PC-9 (cell line): ENCODE measurements at regions not wholly inside any gene's neighbourhood (a gene's known extent, or its start where the extent isn't known, plus 50 kb on each side); places are given as distances from the start of the nearest gene placed in this dataset.

Experiments used
- BruUV-seq: library from RNA; stranded (reverse); fragments of 400-500 nt; replicated peaks from 2 replicates; lab custom pipeline; 2021; lab: Mats Ljungman, UMichigan
- CTCF ChIA-PET: fragments of 300-600 bp; sonication (Branson Sonifier 250); formaldehyde crosslinking; loops from one replicate; lab custom pipeline; 2022; ENCODE audit warnings: antibody characterized with exemption; lab: Charles Lee
- POLR2A ChIA-PET: fragments of 300-600 bp; sonication (Branson Sonifier 250); formaldehyde crosslinking; loops from one replicate; lab custom pipeline; 2022; ENCODE audit warnings: antibody characterized with exemption; ENCODE audit not compliant: unreplicated experiment; lab: Charles Lee
- DNase-seq, 2 experiments: peaks; one replicate each; pipeline versions ENCODE4 v3.0.0 to v3.0.0-alpha.2; 2015 to 2022; ENCODE audit warnings: mixed read lengths in 1 of 2
- H2AFZ ChIP-seq: fragments of 200-600 bp; sonication (generic); 2 replicates; pipeline ENCODE4 v1.8.1; 2017; ENCODE audit warnings: antibody characterized with exemption
- H3F3A ChIP-seq: fragments of 200-600 bp; sonication (generic); 2 replicates; pipeline ENCODE4 v1.8.1; 2017; ENCODE audit warnings: antibody characterized with exemption, mild to moderate bottlenecking, low read depth; ENCODE audit not compliant: insufficient read depth
- H3K27ac ChIP-seq: fragments of 200-600 bp; sonication (generic); 2 replicates; pipeline ENCODE4 v1.6.1; 2016; ENCODE audit warnings: mixed run types
- H3K27me3 ChIP-seq: fragments of 200-600 bp; sonication (generic); 2 replicates; pipeline ENCODE4 v1.6.1; 2016; ENCODE audit warnings: low read depth, mixed run types; ENCODE audit not compliant: insufficient read depth
- H3K36me3 ChIP-seq: fragments of 200-600 bp; sonication (generic); 2 replicates; pipeline ENCODE4 v1.6.1; 2016; ENCODE audit warnings: low read depth, mixed run types
- H3K4me1 ChIP-seq: fragments of 200-600 bp; sonication (generic); replicated peaks from 2 replicates; pipeline ENCODE4 v1.6.1; 2016; ENCODE audit warnings: mixed run types; ENCODE audit not compliant: insufficient read depth
- H3K4me2 ChIP-seq: fragments of 200-600 bp; sonication (generic); 2 replicates; pipeline ENCODE4 v1.6.1; 2017; ENCODE audit warnings: mixed run types
- H3K4me3 ChIP-seq: fragments of 200-600 bp; sonication (generic); 2 replicates; pipeline ENCODE4 v1.6.1; 2016; ENCODE audit warnings: mixed run types
- H3K79me2 ChIP-seq: fragments of 200-600 bp; sonication (generic); 2 replicates; pipeline ENCODE4 v1.6.1; 2017; ENCODE audit warnings: low read depth, mixed run types
- H3K9me2 ChIP-seq: fragments of 200-600 bp; sonication (generic); 2 replicates; pipeline ENCODE4 v1.8.1; 2017; ENCODE audit warnings: mild to moderate bottlenecking; ENCODE audit not compliant: insufficient read depth
- H3K9me3 ChIP-seq: fragments of 200-600 bp; sonication (generic); 2 replicates; pipeline ENCODE4 v1.8.1; 2016; ENCODE audit warnings: low read depth; ENCODE audit not compliant: insufficient read depth
- H4K20me1 ChIP-seq: fragments of 200-600 bp; sonication (generic); 2 replicates; pipeline ENCODE4 v1.8.1; 2017; ENCODE audit not compliant: insufficient read depth
- EZH2 ChIP-seq: fragments of 200-600 bp; sonication (generic); IDR thresholded peaks from 2 replicates; pipeline ENCODE4 v1.8.0; 2017; ENCODE audit warnings: antibody characterized with exemption, low read depth
- intact Hi-C: fragments of 100-400 bp; cut with micrococcal nuclease; formaldehyde crosslinking; loops from one replicate; pipeline ENCODE4 v1.10.0; 2022; ENCODE audit not compliant: unreplicated experiment
- TF ChIP-seq, protein P1 (sequence below): fragments of 200-600 bp; sonication (generic); conservative IDR thresholded peaks from 2 replicates; pipeline ENCODE4 v1.6.1; 2017; ENCODE audit warnings: mixed run types, antibody characterized with exemption, mild to moderate bottlenecking, moderate library complexity

DNA sequence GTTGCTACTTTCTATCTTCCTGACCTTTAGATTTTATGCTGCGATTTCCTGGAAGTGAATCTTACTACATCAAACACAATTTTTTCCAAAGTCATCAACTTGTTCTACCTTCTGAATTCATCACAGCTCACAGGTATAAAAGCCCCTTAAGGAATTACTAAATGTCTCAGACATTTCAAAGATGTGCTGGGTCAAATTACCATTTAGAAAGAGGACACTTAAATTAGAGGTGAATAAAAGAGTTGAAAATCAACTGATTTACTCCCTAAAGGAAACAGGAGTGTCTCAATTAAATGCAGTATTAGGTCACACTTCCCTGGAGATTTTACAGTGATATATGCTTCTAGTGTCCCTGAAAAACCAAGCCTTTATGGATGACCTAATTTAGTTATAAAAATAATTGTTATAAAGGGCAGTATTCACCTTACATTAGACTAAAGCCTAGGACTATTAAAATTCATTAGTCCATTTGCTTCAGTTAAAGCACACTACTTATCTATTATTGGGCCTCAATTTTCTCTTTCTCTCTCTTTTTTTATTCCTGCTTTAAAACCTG is 128.8 kb downstream of the GMNC start:
- Histone ChIP-seq H3K27ac (no peak overlapping the region), H3K27me3 (no peaks in the 10 kb centered on the region), H3K4me3 (no peak overlapping the region), H3K79me2 (no peaks in the 10 kb centered on the region), H3K4me2 (no peak overlapping the region), H4K20me1 (no peaks in the 10 kb centered on the region), H3K36me3 (no peaks in the 10 kb centered on the region), H3K9me2 (no peaks in the 10 kb centered on the region), H3F3A (no peaks in the 10 kb centered on the region), H3K9me3 (peaks cover 6% of the 10 kb centered on the region; the same call in 1 of the 2 replicates), H3K4me1 (no peaks in the 10 kb centered on the region), H2AFZ (no peak overlapping the region)
- BruUV-seq: no TSS peak
- TF ChIP-seq, protein P1, sequence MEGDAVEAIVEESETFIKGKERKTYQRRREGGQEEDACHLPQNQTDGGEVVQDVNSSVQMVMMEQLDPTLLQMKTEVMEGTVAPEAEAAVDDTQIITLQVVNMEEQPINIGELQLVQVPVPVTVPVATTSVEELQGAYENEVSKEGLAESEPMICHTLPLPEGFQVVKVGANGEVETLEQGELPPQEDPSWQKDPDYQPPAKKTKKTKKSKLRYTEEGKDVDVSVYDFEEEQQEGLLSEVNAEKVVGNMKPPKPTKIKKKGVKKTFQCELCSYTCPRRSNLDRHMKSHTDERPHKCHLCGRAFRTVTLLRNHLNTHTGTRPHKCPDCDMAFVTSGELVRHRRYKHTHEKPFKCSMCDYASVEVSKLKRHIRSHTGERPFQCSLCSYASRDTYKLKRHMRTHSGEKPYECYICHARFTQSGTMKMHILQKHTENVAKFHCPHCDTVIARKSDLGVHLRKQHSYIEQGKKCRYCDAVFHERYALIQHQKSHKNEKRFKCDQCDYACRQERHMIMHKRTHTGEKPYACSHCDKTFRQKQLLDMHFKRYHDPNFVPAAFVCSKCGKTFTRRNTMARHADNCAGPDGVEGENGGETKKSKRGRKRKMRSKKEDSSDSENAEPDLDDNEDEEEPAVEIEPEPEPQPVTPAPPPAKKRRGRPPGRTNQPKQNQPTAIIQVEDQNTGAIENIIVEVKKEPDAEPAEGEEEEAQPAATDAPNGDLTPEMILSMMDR: no peak
- TF ChIP-seq EZH2: no peak
- intact Hi-C loops: no loop called here
- no peak for DNase-seq
- ChIA-PET POLR2A (no interaction called here), CTCF (no interaction called here)

DNA sequence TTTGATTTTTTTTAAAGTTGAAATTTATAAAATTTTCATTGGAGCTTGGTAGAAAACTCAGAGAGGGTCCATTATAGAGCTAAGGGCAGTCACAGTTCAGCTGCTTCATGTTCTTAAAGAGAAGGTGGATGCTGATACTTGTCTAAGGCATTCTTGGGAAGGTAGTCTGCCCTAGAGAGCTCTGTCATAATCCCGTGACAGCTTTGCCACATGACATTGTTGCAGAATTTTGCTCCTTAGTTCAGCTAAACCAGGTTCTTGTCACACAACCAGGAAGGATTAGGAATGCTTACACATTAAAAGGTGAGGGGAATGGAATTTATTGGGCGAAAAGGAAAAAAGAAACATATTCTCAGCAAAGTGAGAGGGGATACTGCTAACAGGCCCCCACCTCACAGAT is 130.9 kb downstream of the GMNC start:
- DNase-seq: no peak
- POLR2A ChIA-PET: no interaction called here
- Histone ChIP-seq H3K4me3 (no peak overlapping the region), H3K9me2 (peaks cover 5% of the 10 kb centered on the region; the same call in 1 of the 2 replicates), H3K27me3 (no peaks in the 10 kb centered on the region), H3K4me2 (no peak overlapping the region), H3K27ac (no peak overlapping the region), H2AFZ (no peak overlapping the region), H3K79me2 (no peaks in the 10 kb centered on the region), H3K9me3 (peaks cover 6% of the 10 kb centered on the region; the same call in 1 of the 2 replicates), H3F3A (no peaks in the 10 kb centered on the region), H3K4me1 (no peaks in the 10 kb centered on the region), H3K36me3 (no peaks in the 10 kb centered on the region), H4K20me1 (no peaks in the 10 kb centered on the region)
- BruUV-seq: no TSS peak
- CTCF ChIA-PET: no interaction called here
- no peak for TF ChIP-seq EZH2
- TF ChIP-seq, protein P1: no peak
- intact Hi-C loops: no loop called here

DNA sequence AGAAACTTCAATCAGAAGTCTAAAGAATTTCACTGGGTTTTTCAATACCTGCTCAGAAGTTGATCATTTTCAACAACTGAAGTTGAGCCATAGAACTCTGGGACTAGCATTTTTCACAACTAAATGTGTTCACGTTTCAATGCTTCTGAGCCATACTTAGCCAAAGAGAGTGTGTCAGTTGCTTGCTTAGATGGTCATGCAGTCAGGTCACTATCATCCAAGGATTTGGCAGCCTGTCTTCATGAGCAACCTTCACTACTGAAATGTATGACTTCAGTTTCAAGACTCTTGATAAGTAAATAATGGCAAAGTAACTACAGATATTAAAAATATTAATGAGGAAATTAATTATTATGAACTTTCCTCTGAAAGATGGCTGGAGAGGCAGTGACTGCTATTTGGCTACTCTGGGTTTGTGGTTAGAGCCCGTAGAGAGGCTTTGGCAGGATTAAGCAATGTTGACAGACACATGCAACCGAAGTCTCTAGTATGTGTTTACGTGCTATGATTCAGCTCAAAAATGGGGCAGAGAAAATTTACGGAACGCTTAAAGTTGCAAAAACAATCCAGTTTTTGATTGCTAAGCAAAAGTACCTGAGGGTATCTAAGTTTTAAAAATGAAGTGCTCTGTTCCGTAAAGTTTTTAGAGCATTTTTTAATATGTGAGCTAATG is 133.8 kb downstream of the GMNC start:
- TF ChIP-seq, protein P1: no peak
- TF ChIP-seq EZH2: no peak
- Histone ChIP-seq H2AFZ (no peak overlapping the region), H3K4me1 (no peaks in the 10 kb centered on the region), H3K27ac (no peak overlapping the region), H4K20me1 (no peaks in the 10 kb centered on the region), H3K79me2 (no peaks in the 10 kb centered on the region), H3K36me3 (no peaks in the 10 kb centered on the region), H3K9me3 (peaks cover 6% of the 10 kb centered on the region; the same call in 1 of the 2 replicates), H3F3A (no peaks in the 10 kb centered on the region), H3K4me2 (no peak overlapping the region), H3K27me3 (no peaks in the 10 kb centered on the region), H3K9me2 (peaks cover 6% of the 10 kb centered on the region; the same call in 1 of the 2 replicates), H3K4me3 (no peak overlapping the region)
- ChIA-PET CTCF (no interaction called here), POLR2A (no interaction called here)
- intact Hi-C loops: no loop called here
- no peak for DNase-seq
- BruUV-seq: no TSS peak
